OCI-LY7 (cell line): ENCODE measurements at regions not wholly inside any gene's neighbourhood (a gene's known extent, or its start where the extent isn't known, plus 50 kb on each side); places are given as distances from the start of the nearest gene placed in this dataset.

Experiments
- BruUV-seq: library from RNA; stranded (reverse); fragments of 400-500 nt; replicated peaks from 2 replicates; lab custom pipeline; 2021; lab: Mats Ljungman, UMichigan
- CTCF ChIA-PET: fragments of 300-600 bp; sonication (Branson Sonifier 250); formaldehyde crosslinking; loops from one replicate; lab custom pipeline; 2022; ENCODE audit warnings: antibody characterized with exemption; ENCODE audit not compliant: unreplicated experiment; lab: Charles Lee
- POLR2A ChIA-PET: fragments of 300-600 bp; sonication (Branson Sonifier 250); formaldehyde crosslinking; loops from one replicate; lab custom pipeline; 2022; ENCODE audit warnings: antibody characterized with exemption; lab: Charles Lee
- DNase-seq: peaks from one replicate; pipeline ENCODE4 v3.0.0-alpha.2; 2015; ENCODE audit warnings: low spot score
- H2AFZ ChIP-seq: fragments of 200-600 bp; sonication (generic), shearing (Covaris generic); 2 replicates; pipeline ENCODE4 v1.6.1; 2014; ENCODE audit warnings: mild to moderate bottlenecking, antibody characterized with exemption, low read length, moderate library complexity
- H3K27ac ChIP-seq: fragments of 200-600 bp; sonication (generic); 2 replicates; pipeline ENCODE4 v1.5.1; 2014; ENCODE audit warnings: mixed run types, low read depth, mild to moderate bottlenecking, moderate library complexity, low read length, inconsistent platforms; ENCODE audit not compliant: poor library complexity, severe bottlenecking
- H3K36me3 ChIP-seq: fragments of 200-600 bp; sonication (generic); 2 replicates; pipeline ENCODE4 v1.6.1; 2014; ENCODE audit warnings: mild to moderate bottlenecking, antibody characterized with exemption, low read length, moderate library complexity, mixed read lengths; ENCODE audit not compliant: insufficient read depth
- H3K4me1 ChIP-seq: fragments of 200-600 bp; sonication (generic); 2 replicates; pipeline ENCODE4 v1.5.1; 2014; ENCODE audit warnings: mild to moderate bottlenecking, low read length; ENCODE audit not compliant: insufficient read depth, poor library complexity, severe bottlenecking
- H3K4me2 ChIP-seq: fragments of 200-600 bp; sonication (generic); 2 replicates; pipeline ENCODE4 v1.6.1; 2014; ENCODE audit warnings: mild to moderate bottlenecking, low read length
- H3K4me3 ChIP-seq: fragments of 200-600 bp; sonication (generic); 2 replicates; pipeline ENCODE4 v1.5.1; 2014; ENCODE audit warnings: mild to moderate bottlenecking, low read depth, low read length; ENCODE audit not compliant: poor library complexity, severe bottlenecking
- H3K79me2 ChIP-seq: fragments of 200-600 bp; sonication (generic); 2 replicates; pipeline ENCODE4 v1.6.1; 2016; ENCODE audit warnings: low read depth, mild to moderate bottlenecking, low read length, moderate library complexity, mixed read lengths; ENCODE audit not compliant: insufficient read depth
- H3K9me2 ChIP-seq: fragments of 200-600 bp; sonication (generic); 2 replicates; pipeline ENCODE4 v1.6.1; 2016; ENCODE audit warnings: mild to moderate bottlenecking, low read length, mixed read lengths; ENCODE audit not compliant: insufficient read depth
- H3K9me3 ChIP-seq: fragments of 200-600 bp; sonication (generic); 2 replicates; pipeline ENCODE4 v1.6.1; 2014; ENCODE audit warnings: mild to moderate bottlenecking, mixed run types, low read length, mixed read lengths
- H4K20me1 ChIP-seq: fragments of 200-600 bp; sonication (generic); 2 replicates; pipeline ENCODE4 v1.6.1; 2014; ENCODE audit warnings: mild to moderate bottlenecking, antibody characterized with exemption, low read length, moderate library complexity, mixed read lengths; ENCODE audit not compliant: insufficient read depth
- CTCF ChIP-seq: fragments of 200-600 bp; sonication (generic); conservative IDR thresholded peaks from 2 replicates; pipeline ENCODE4 v1.5.1; 2014; ENCODE audit warnings: mild to moderate bottlenecking, antibody characterized with exemption, low read length, moderate library complexity, mixed read lengths
- EZH2phosphoT487 ChIP-seq: fragments of 200-600 bp; sonication (generic); IDR thresholded peaks from 2 replicates; pipeline ENCODE4 v1.6.1; 2018; ENCODE audit warnings: low read depth, borderline replicate concordance, mild to moderate bottlenecking, mixed run types, antibody characterized with exemption, low read length, moderate library complexity, mixed read lengths
- intact Hi-C: fragments of 100-400 bp; cut with micrococcal nuclease; formaldehyde crosslinking; loops from one replicate; pipeline ENCODE4 v1.10.0; 2022; ENCODE audit not compliant: unreplicated experiment

GRCh38 chr1:115408533-115408932 is 70.5 kb upstream of the NGF start:
- no peaks in the 10 kb centered on the region for H4K20me1 ChIP-seq
- no peak overlapping the region for H3K4me3 ChIP-seq
- TF ChIP-seq CTCF (no peak), EZH2phosphoT487 (no peak)
- ChIA-PET CTCF (no interaction called here), POLR2A (interaction anchor here (1.9 kb wide), 1 partner anchor 11 kb away, joined by 10 read pairs; no protein-coding TSS in a partner anchor)
- no peaks in the 10 kb centered on the region for H3K4me1 ChIP-seq
- H3K27ac ChIP-seq, result no peak overlapping the region
- no peak overlapping the region for H3K4me2 ChIP-seq
- no TSS peak for BruUV-seq
- intact Hi-C loops, result no loop called here
- no peaks in the 10 kb centered on the region for H3K79me2 ChIP-seq
- no peak overlapping the region for H2AFZ ChIP-seq
- H3K9me3 ChIP-seq, result no peaks in the 10 kb centered on the region
- DNase-seq, result no peak
- no peaks in the 10 kb centered on the region for H3K9me2 ChIP-seq
- H3K36me3 ChIP-seq, result no peaks in the 10 kb centered on the region

DNA sequence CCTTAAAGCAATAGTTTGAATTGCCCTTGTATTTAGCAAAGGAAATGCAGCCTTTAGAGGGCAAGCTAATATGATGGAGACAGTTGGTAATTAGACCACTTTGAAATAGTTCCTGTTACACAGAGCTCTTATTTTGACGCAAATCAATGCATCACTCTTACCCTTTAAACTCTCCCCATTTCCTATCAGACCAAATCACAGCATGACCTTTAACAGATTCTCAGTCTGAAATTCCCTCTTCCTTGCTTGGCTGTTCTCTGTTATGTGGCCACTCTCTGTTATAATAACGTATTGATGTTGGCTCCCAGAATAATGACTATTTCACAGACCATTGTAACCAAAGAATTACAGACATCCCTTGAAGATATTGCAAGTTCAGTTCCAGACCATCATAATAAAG is 66.9 kb upstream of the NGF start:
- intact Hi-C loops, result no loop called here

More for the DNA sequence above, 66.9 kb upstream of the NGF start:
- H2AFZ ChIP-seq, result no peak overlapping the region
- ChIA-PET CTCF (no interaction called here), POLR2A (no interaction called here)
- no peaks in the 10 kb centered on the region for H3K9me3 ChIP-seq
- no peak overlapping the region for H3K4me3 ChIP-seq
- TF ChIP-seq EZH2phosphoT487, result no peak
- no peak for TF ChIP-seq CTCF
- no peaks in the 10 kb centered on the region for H4K20me1 ChIP-seq
- no peaks in the 10 kb centered on the region for H3K4me1 ChIP-seq
- no TSS peak for BruUV-seq
- DNase-seq, result no peak
- no peak overlapping the region for H3K4me2 ChIP-seq
- no peak overlapping the region for H3K27ac ChIP-seq
- H3K36me3 ChIP-seq, result no peaks in the 10 kb centered on the region
- no peaks in the 10 kb centered on the region for H3K9me2 ChIP-seq
- H3K79me2 ChIP-seq, result no peaks in the 10 kb centered on the region
